Activated CD4-positive, alpha-beta T cell treated with anti-CD3 and anti-CD28 coated beads, Interleukin-2, amount 50 U/mL, for 1 hour (primary cell): ENCODE measurements at regions not wholly inside any gene's neighbourhood (a gene's known extent, or its start where the extent isn't known, plus 50 kb on each side); places are given as distances from the start of the nearest gene placed in this dataset.

Experiments
- DNase-seq: peaks from one replicate; pipeline ENCODE4 v3.0.0-alpha.2; 2020

GRCh38 chr10:4373098-4373497 lies 452.9 kb upstream of the AKR1E2 start:
- DNase-seq, result no peak

- DNase-seq, result no peak
Measured at GRCh38 chr10:4372601-4373000, 453.4 kb upstream of the AKR1E2 start.

DNA sequence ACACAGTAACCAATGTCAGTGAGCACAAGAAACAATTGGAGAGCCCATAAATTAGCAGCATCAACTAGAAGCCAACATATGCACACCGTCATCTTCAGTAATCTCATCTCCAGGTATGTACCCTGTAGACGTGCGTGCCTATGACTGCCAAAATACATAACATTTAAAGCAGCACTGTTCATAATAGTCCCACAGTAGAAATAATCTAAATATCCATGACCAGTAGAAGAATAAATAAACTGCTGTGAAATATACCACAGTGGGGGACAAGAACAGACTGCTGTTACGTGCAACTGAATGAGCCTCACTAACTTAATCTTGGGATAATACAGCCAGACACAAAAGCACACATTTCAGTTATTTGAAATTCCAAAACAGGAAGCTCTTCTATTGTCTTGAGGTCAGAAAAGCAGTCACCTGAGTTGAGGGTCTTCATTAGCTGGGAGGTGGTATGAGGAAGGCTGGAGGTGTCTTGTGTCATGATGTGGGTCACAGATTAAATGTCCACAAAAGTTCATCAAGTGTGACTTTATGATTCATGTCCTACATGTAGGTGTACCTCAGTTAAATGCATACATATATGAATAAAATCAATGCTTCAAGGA lies 454.2 kb upstream of the AKR1E2 start:
- DNase-seq, result no peak

DNA sequence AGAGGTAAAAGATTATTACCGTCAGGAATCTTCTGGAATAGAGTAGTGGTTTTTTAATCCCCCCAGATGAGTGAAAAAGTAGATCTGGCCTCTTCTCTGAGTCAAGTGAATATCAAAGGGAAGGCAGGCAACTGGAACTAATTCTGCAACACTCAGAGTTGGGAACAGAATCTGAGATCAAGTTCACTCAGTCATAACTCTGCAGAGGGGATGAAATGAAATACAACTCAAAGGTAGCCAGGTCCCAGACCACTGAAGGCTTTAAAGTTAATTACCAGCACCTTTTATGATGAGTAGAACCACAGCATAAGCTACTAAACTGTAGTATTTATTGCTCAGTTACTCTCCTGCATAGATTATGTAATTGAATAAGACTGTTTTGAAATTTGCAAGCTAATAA lies 455.6 kb upstream of the AKR1E2 start:
- DNase-seq, result no peak

- DNase-seq, result no peak
Measured at GRCh38 chr10:4361581-4361980, 464.4 kb upstream of the AKR1E2 start.

DNA sequence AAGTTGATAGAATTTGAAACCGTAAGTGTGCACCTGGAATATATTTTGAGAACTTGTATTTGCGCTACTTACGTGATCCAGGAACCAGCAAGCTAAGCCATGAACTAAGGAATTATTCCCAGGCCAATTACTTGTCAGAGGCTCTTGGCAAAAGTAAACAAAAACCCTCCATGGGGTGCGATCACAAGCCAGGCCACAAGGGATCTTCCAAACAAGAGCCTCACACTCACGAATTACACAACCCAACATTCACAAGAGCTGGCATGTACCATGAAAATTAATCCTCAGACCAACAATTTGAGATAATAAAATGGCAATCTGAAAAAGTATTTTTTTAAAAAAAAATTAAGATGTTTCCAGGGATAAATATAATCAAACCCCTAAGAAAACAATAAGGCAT lies 467.0 kb upstream of the AKR1E2 start:
- DNase-seq, result no peak

GRCh38 chr10:4357911-4358310 lies 468.1 kb upstream of the AKR1E2 start:
- no peak for DNase-seq

DNA sequence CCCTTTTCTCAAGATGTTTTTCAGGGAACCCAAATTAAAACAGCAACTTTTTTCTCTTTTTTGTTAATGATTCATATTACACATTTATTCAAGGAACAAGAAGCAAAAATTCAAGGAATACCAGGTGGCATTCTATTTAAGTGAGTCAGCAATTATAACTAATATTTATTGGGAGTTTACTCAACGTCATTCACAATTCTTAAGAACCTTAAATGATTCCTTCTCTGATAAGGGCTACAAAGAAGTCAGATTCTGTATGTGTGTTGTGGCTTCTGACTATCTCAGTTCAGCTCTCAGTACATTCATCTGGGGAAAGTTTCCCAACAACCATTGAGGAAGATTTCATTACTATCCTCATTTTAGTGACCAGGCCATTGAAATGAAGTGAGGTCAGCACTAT lies 470.7 kb upstream of the AKR1E2 start:
- DNase-seq, result no peak

GRCh38 chr10:4354382-4354812 lies 471.6 kb upstream of the AKR1E2 start:
- DNase-seq, result no peak

- DNase-seq, result no peak
Measured at GRCh38 chr10:4353964-4354363, 472.0 kb upstream of the AKR1E2 start.

DNA sequence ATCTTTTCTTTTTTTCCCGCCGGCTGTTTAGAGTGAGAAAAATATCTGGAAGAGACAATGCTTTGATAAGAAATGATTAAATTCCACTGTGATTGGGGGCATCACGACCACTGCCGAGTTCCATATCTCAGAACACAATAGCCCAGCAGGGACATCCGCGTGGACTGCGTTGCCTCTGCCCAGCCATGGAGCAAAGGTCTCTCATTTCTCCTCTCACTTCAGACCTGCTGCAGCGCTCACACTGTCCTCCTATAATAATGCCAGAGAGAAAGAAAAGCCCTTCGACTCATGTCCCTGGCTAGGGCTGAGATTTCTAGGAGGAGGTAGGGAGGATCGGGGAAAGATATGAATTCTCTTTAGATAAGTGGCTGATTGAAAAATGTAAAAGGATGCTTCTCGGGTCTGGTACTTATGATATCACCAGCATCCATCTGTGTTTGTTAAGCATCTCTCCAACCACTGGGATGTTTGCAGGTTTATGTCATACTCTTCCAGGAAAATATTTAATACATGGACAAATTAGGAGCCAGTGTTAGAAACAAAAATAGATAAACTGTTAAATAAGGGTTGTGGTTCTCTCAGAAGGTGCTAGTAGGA lies 472.9 kb upstream of the AKR1E2 start:
- DNase-seq, result no peak

- DNase-seq, result no peak
Measured at GRCh38 chr10:4352414-4352961, 473.5 kb upstream of the AKR1E2 start.

- DNase-seq, result no peak
Measured at GRCh38 chr10:4351723-4352413, 474.1 kb upstream of the AKR1E2 start.

GRCh38 chr10:4347397-4347796 lies 478.6 kb upstream of the AKR1E2 start:
- no peak for DNase-seq

DNA sequence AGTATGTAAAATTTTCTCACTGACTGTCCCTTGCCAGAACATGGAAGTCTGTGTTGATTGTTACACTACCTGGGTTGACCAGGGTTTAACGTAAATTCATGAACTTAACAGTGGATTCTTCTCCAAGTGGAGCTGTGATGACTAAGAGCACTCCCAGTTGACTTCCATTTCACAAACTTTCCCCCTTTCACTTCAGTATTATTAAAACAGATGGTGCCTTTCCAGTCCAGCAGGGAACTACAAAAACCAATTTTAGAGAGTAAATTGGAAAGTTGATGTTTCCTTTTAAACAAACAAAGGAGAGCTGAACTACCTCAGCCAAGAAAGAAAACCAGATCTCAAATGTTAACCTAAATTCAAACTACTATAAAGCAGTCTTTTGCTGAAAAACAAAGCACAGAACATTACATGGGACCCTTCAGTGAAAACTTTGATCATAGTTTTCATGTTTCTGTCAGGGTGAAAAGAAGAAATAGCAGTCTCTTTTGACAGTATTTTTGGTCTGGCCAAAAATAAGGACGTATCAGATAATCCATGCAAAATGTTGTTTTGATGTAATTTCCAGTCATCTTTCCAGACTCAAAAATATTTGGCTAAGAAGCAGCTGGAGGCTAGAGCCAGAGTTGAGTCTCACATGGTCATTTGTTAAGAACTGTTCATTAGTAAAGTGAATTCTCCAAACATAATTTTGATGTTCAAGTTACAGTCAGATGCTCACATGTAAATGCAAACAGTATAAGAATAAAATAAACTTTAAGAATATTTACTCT lies 479.9 kb upstream of the AKR1E2 start:
- no peak for DNase-seq

- DNase-seq, result no peak
Measured at GRCh38 chr10:4344492-4344994, 481.5 kb upstream of the AKR1E2 start.

GRCh38 chr10:4343873-4344272 lies 482.1 kb upstream of the AKR1E2 start:
- DNase-seq, result no peak

DNA sequence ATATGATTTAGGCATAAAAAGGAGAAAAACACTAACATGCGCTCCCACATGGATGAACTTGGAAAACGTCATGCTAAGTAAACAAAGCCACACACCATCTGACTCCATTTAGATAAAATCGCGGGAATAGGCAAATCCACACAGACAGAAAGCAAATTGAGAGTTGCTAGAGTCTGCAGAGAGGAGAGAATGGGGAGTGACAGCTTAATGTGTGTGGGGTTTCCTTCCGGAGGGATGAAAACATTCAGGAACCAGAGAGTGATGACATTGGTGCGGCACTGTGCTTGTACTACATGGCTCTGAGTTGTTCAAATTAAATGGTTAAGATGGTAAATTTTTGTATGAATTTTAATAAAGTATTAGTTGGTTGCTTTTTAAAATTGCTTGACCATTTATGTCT lies 482.9 kb upstream of the AKR1E2 start:
- no peak for DNase-seq

DNA sequence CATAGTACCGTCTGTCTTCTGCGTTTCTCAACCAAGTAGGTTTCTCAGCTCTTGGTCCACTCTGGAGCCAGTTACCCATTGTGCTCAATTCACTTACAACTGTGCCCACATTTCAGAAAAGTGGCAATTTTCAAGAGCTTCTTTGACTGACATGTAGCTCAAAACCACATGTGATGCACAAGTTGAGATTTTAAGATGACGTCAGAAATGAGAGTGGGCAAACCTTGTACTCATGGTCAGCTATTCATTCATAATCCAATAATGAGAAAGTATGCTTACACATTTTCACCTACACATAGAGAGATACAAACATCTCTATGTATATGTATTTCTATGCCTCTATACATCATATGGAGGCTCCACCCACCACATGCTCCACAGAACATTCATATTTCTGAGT lies 487.2 kb upstream of the AKR1E2 start:
- DNase-seq, result no peak

GRCh38 chr10:4337563-4337962 lies 488.4 kb upstream of the AKR1E2 start:
- DNase-seq, result no peak

DNA sequence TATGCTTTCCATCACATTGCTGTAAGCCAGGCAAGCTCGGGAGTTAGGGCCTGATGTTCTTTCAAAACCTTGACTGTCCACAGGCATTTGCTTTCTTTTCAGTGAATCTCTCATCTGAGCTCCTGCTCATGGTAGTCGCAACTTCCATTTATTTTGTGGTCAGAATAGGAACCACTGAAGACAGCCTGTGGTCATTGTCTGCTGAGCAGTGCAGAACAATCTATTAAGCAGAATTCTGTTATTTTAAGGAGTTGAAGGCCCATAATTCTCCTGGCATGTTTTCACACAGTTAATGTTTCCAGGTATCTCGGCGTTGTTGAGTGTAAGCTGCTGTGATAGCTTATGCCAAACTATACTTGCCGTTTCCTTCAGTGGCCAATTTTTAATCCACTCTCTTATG lies 491.1 kb upstream of the AKR1E2 start:
- no peak for DNase-seq

GRCh38 chr10:4334015-4334414 lies 492.0 kb upstream of the AKR1E2 start:
- DNase-seq, result no peak

GRCh38 chr10:4333459-4333894 lies 492.5 kb upstream of the AKR1E2 start:
- no peak for DNase-seq
